ENCODE measurements at regions not wholly inside any gene's neighbourhood (a gene's known extent, or its start where the extent isn't known, plus 50 kb on each side); places are given as distances from the start of the nearest gene placed in this dataset.

DNA sequence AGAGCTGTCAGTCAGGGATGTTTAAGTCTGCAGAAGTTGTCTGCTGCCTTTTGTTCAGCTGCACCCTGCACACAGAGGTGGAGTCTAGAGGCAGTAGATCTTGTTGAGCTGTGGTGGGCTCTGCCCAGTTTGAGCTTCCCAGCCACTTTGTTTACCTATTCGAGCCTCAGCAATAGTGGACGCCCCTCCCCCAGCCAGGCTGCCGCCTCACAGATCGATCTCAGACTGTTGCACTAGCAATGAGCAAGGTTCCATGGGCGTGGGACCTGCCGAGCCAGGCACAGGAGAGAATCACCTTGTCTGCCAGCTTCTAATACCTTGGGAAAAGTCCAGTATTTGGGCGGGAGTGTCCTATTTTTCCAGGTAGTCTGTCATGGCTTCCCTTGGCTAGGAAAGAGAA is 225.1 kb upstream of the RASA1 start:
- TF ChIP-seq, protein P1, sequence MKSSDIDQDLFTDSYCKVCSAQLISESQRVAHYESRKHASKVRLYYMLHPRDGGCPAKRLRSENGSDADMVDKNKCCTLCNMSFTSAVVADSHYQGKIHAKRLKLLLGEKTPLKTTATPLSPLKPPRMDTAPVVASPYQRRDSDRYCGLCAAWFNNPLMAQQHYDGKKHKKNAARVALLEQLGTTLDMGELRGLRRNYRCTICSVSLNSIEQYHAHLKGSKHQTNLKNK (CRISPR knock-in tag; IDR thresholded peaks at IDR 0.05): no peak
- TF ChIP-seq ELF4 (CRISPR knock-in tag; IDR thresholded peaks at IDR 0.05; ENCODE audit: low read depth): no peak
- TF ChIP-seq, protein P2, sequence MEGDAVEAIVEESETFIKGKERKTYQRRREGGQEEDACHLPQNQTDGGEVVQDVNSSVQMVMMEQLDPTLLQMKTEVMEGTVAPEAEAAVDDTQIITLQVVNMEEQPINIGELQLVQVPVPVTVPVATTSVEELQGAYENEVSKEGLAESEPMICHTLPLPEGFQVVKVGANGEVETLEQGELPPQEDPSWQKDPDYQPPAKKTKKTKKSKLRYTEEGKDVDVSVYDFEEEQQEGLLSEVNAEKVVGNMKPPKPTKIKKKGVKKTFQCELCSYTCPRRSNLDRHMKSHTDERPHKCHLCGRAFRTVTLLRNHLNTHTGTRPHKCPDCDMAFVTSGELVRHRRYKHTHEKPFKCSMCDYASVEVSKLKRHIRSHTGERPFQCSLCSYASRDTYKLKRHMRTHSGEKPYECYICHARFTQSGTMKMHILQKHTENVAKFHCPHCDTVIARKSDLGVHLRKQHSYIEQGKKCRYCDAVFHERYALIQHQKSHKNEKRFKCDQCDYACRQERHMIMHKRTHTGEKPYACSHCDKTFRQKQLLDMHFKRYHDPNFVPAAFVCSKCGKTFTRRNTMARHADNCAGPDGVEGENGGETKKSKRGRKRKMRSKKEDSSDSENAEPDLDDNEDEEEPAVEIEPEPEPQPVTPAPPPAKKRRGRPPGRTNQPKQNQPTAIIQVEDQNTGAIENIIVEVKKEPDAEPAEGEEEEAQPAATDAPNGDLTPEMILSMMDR (IDR thresholded peaks at IDR 0.05): no peak
- TF ChIP-seq NR1H2 (CRISPR knock-in tag; IDR thresholded peaks at IDR 0.05): no peak
- TF ChIP-seq ZNF416 (CRISPR knock-in tag; IDR thresholded peaks at IDR 0.05): no peak
- TF ChIP-seq SMAD3 (CRISPR knock-in tag; IDR thresholded peaks at IDR 0.05; ENCODE audit: borderline replicate concordance): no peak
- TF ChIP-seq, protein P3, sequence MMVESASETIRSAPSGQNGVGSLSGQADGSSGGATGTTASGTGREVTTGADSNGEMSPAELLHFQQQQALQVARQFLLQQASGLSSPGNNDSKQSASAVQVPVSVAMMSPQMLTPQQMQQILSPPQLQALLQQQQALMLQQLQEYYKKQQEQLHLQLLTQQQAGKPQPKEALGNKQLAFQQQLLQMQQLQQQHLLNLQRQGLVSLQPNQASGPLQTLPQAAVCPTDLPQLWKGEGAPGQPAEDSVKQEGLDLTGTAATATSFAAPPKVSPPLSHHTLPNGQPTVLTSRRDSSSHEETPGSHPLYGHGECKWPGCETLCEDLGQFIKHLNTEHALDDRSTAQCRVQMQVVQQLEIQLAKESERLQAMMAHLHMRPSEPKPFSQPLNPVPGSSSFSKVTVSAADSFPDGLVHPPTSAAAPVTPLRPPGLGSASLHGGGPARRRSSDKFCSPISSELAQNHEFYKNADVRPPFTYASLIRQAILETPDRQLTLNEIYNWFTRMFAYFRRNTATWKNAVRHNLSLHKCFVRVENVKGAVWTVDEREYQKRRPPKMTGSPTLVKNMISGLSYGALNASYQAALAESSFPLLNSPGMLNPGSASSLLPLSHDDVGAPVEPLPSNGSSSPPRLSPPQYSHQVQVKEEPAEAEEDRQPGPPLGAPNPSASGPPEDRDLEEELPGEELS (CRISPR knock-in tag; IDR thresholded peaks at IDR 0.05): no peak
- no peak for TF ChIP-seq IRF2 (CRISPR knock-in tag; IDR thresholded peaks at IDR 0.05; ENCODE audit: borderline replicate concordance, low read depth)
- TF ChIP-seq, protein P4, sequence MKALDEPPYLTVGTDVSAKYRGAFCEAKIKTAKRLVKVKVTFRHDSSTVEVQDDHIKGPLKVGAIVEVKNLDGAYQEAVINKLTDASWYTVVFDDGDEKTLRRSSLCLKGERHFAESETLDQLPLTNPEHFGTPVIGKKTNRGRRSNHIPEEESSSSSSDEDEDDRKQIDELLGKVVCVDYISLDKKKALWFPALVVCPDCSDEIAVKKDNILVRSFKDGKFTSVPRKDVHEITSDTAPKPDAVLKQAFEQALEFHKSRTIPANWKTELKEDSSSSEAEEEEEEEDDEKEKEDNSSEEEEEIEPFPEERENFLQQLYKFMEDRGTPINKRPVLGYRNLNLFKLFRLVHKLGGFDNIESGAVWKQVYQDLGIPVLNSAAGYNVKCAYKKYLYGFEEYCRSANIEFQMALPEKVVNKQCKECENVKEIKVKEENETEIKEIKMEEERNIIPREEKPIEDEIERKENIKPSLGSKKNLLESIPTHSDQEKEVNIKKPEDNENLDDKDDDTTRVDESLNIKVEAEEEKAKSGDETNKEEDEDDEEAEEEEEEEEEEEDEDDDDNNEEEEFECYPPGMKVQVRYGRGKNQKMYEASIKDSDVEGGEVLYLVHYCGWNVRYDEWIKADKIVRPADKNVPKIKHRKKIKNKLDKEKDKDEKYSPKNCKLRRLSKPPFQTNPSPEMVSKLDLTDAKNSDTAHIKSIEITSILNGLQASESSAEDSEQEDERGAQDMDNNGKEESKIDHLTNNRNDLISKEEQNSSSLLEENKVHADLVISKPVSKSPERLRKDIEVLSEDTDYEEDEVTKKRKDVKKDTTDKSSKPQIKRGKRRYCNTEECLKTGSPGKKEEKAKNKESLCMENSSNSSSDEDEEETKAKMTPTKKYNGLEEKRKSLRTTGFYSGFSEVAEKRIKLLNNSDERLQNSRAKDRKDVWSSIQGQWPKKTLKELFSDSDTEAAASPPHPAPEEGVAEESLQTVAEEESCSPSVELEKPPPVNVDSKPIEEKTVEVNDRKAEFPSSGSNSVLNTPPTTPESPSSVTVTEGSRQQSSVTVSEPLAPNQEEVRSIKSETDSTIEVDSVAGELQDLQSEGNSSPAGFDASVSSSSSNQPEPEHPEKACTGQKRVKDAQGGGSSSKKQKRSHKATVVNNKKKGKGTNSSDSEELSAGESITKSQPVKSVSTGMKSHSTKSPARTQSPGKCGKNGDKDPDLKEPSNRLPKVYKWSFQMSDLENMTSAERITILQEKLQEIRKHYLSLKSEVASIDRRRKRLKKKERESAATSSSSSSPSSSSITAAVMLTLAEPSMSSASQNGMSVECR (CRISPR knock-in tag; IDR thresholded peaks at IDR 0.05; ENCODE audit: borderline replicate concordance): no peak
